ENCODE measurements at regions not wholly inside any gene's neighbourhood (a gene's known extent, or its start where the extent isn't known, plus 50 kb on each side); places are given as distances from the start of the nearest gene placed in this dataset.
A peak's percentile ranks its signal among the peaks of the same experiment; 100 is the strongest.

- peak overlapping the region; percentile 55 for H3K27ac ChIP-seq
- H3K4me1 ChIP-seq (replicated peaks): peaks cover 80% of the 10 kb centered on the region
- H3K36me3 ChIP-seq: no peaks in the 10 kb centered on the region
- no peaks in the 10 kb centered on the region for H3K27me3 ChIP-seq (replicated peaks)
- peak in 1 of 2 experiments; percentile 63 for DNase-seq (ENCODE audit: low read depth in 1 of 2, low spot score in 2 of 2)
- H3K4me3 ChIP-seq: no peak overlapping the region
- no peaks in the 10 kb centered on the region; the same call in 1 of the 2 replicates for H3K9me3 ChIP-seq (replicated peaks)
Observed at GRCh38 chr11:69377953-69378302, 84.0 kb downstream of the MYEOV start.

- Histone ChIP-seq H3K36me3 (peaks cover 3% of the 10 kb centered on the region; the same call in 1 of the 2 replicates), H3K4me3 (no peak overlapping the region), H3K27me3 (replicated peaks) (no peaks in the 10 kb centered on the region), H3K27ac (no peak overlapping the region; the same call in 1 of the 2 replicates), H3K4me1 (replicated peaks) (peaks cover 86% of the 10 kb centered on the region), H3K9me3 (replicated peaks) (no peaks in the 10 kb centered on the region; the same call in 1 of the 2 replicates)
- peak; percentile 46 to 65 for DNase-seq (ENCODE audit: low read depth in 1 of 2, low spot score in 2 of 2)
Observed at GRCh38 chr11:69378303-69379141, 84.6 kb downstream of the MYEOV start.

GRCh38 chr11:69380451-69380901, 86.5 kb downstream of the MYEOV start:
- H3K36me3 ChIP-seq: peaks cover 3% of the 10 kb centered on the region; the same call in 1 of the 2 replicates
- no peak overlapping the region for H3K4me3 ChIP-seq
- no peak for DNase-seq (ENCODE audit: low read depth in 1 of 2, low spot score in 2 of 2)
- H3K27ac ChIP-seq: peak overlapping the region; percentile 84
- H3K9me3 ChIP-seq (replicated peaks): no peaks in the 10 kb centered on the region; the same call in 1 of the 2 replicates
- no peaks in the 10 kb centered on the region for H3K27me3 ChIP-seq (replicated peaks)
- peaks cover 100% of the 10 kb centered on the region for H3K4me1 ChIP-seq (replicated peaks)

- no peaks in the 10 kb centered on the region for H3K27me3 ChIP-seq (replicated peaks)
- no peaks in the 10 kb centered on the region; the same call in 1 of the 2 replicates for H3K9me3 ChIP-seq (replicated peaks)
- H3K4me1 ChIP-seq (replicated peaks): peaks cover 96% of the 10 kb centered on the region
- peaks cover 3% of the 10 kb centered on the region; the same call in 1 of the 2 replicates for H3K36me3 ChIP-seq
- DNase-seq (ENCODE audit: low read depth in 1 of 2, low spot score in 2 of 2): peak; percentile 97
- peak overlapping the region; percentile 84 for H3K27ac ChIP-seq
- H3K4me3 ChIP-seq: no peak overlapping the region
Observed at GRCh38 chr11:69380921-69381581, 87.1 kb downstream of the MYEOV start.

GRCh38 chr11:69381681-69382130, 87.8 kb downstream of the MYEOV start:
- no peak overlapping the region for H3K4me3 ChIP-seq
- DNase-seq (ENCODE audit: low read depth in 1 of 2, low spot score in 2 of 2): no peak
- peaks cover 89% of the 10 kb centered on the region for H3K4me1 ChIP-seq (replicated peaks)
- H3K9me3 ChIP-seq (replicated peaks): no peaks in the 10 kb centered on the region; the same call in 1 of the 2 replicates
- no peaks in the 10 kb centered on the region for H3K27me3 ChIP-seq (replicated peaks)
- H3K36me3 ChIP-seq: peaks cover 3% of the 10 kb centered on the region; the same call in 1 of the 2 replicates
- H3K27ac ChIP-seq: peak overlapping the region; percentile 84

- Histone ChIP-seq H3K27me3 (replicated peaks) (no peaks in the 10 kb centered on the region), H3K27ac (peak overlapping the region; percentile 84), H3K4me1 (replicated peaks) (peaks cover 85% of the 10 kb centered on the region), H3K9me3 (replicated peaks) (no peaks in the 10 kb centered on the region; the same call in 1 of the 2 replicates), H3K4me3 (peak overlapping the region; percentile 24), H3K36me3 (peaks cover 3% of the 10 kb centered on the region; the same call in 1 of the 2 replicates)
- peak; percentile 100 for DNase-seq (ENCODE audit: low read depth in 1 of 2, low spot score in 2 of 2)
Observed at GRCh38 chr11:69382131-69383128, 88.5 kb downstream of the MYEOV start.

- no peak overlapping the region for H3K4me3 ChIP-seq
- peaks cover 3% of the 10 kb centered on the region; the same call in 1 of the 2 replicates for H3K9me3 ChIP-seq (replicated peaks)
- peak overlapping the region; percentile 84 for H3K27ac ChIP-seq
- H3K27me3 ChIP-seq (replicated peaks): no peaks in the 10 kb centered on the region
- H3K36me3 ChIP-seq: peaks cover 3% of the 10 kb centered on the region; the same call in 1 of the 2 replicates
- peaks cover 83% of the 10 kb centered on the region for H3K4me1 ChIP-seq (replicated peaks)
- peak in 1 of 2 experiments; percentile 55 for DNase-seq (ENCODE audit: low read depth in 1 of 2, low spot score in 2 of 2)
Observed at GRCh38 chr11:69383372-69384250, 89.7 kb downstream of the MYEOV start.

GRCh38 chr11:69384251-69385143, 90.5 kb downstream of the MYEOV start:
- peak overlapping the region; percentile 35 for H3K27ac ChIP-seq
- peaks cover 3% of the 10 kb centered on the region; the same call in 1 of the 2 replicates for H3K9me3 ChIP-seq (replicated peaks)
- peaks cover 3% of the 10 kb centered on the region; the same call in 1 of the 2 replicates for H3K36me3 ChIP-seq
- peaks cover 80% of the 10 kb centered on the region for H3K4me1 ChIP-seq (replicated peaks)
- H3K4me3 ChIP-seq: no peak overlapping the region
- DNase-seq (ENCODE audit: low read depth in 1 of 2, low spot score in 2 of 2): peak; percentile 65 to 84
- no peaks in the 10 kb centered on the region for H3K27me3 ChIP-seq (replicated peaks)

- Histone ChIP-seq H3K27me3 (replicated peaks) (no peaks in the 10 kb centered on the region), H3K36me3 (peaks cover 3% of the 10 kb centered on the region; the same call in 1 of the 2 replicates), H3K27ac (peak overlapping the region; percentile 35), H3K4me1 (replicated peaks) (peaks cover 72% of the 10 kb centered on the region), H3K9me3 (replicated peaks) (peaks cover 3% of the 10 kb centered on the region; the same call in 1 of the 2 replicates), H3K4me3 (no peak overlapping the region)
- peak in 1 of 2 experiments; percentile 57 for DNase-seq (ENCODE audit: low read depth in 1 of 2, low spot score in 2 of 2)
Observed at GRCh38 chr11:69385144-69385820, 91.3 kb downstream of the MYEOV start.

- Histone ChIP-seq H3K27me3 (replicated peaks) (no peaks in the 10 kb centered on the region), H3K9me3 (replicated peaks) (0 out of 2 replicates have a peak, but pooled peaks cover 3% of the 10 kb centered on the region), H3K27ac (no peak overlapping the region), H3K4me1 (replicated peaks) (peaks cover 66% of the 10 kb centered on the region), H3K4me3 (no peak overlapping the region), H3K36me3 (peaks cover 3% of the 10 kb centered on the region; the same call in 1 of the 2 replicates)
- peak in 1 of 2 experiments; percentile 55 for DNase-seq (ENCODE audit: low read depth in 1 of 2, low spot score in 2 of 2)
Observed at GRCh38 chr11:69385832-69386427, 92.0 kb downstream of the MYEOV start.
